Dendritic cell treated with granulocyte-macrophage colony-stimulating factor and Interleukin-4, amounts not matched to agents 40 ng/mL and 50 ng/mL, for 4 days (primary cell): ENCODE measurements at regions not wholly inside any gene's neighbourhood (a gene's known extent, or its start where the extent isn't known, plus 50 kb on each side); places are given as distances from the start of the nearest gene placed in this dataset.

ENCODE experiments used
- H3K27ac Mint-ChIP-seq: one replicate; pipeline ENCODE4 v1.8.0; 2022; ENCODE audit warnings: mild to moderate bottlenecking, mixed read lengths
- H3K27me3 Mint-ChIP-seq: one replicate; pipeline ENCODE4 v1.8.0; 2022; ENCODE audit warnings: mild to moderate bottlenecking, mixed read lengths
- H3K36me3 Mint-ChIP-seq: one replicate; pipeline ENCODE4 v1.8.0; 2022; ENCODE audit warnings: low read depth, mixed read lengths
- H3K4me1 Mint-ChIP-seq: one replicate; pipeline ENCODE4 v1.8.0; 2022; ENCODE audit warnings: low read depth, mixed read lengths
- H3K4me3 Mint-ChIP-seq: one replicate; pipeline ENCODE4 v1.8.0; 2022; ENCODE audit warnings: mild to moderate bottlenecking, moderate library complexity, mixed read lengths
- H3K9me3 Mint-ChIP-seq: one replicate; pipeline ENCODE4 v1.8.0; 2022; ENCODE audit warnings: mixed read lengths
- intact Hi-C: fragments of 100-400 bp; cut with micrococcal nuclease; formaldehyde crosslinking; loops from one replicate; pipeline ENCODE4 v1.15.0; 2022

GRCh38 chr1:117678246-117678977, 72.6 kb downstream of the TENT5C start:
- Mint-ChIP-seq H3K4me3 (no peak overlapping the region), H3K27ac (no peak overlapping the region), H3K36me3 (no peaks in the 10 kb centered on the region), H3K27me3 (no peaks in the 10 kb centered on the region), H3K9me3 (no peaks in the 10 kb centered on the region), H3K4me1 (no peaks in the 10 kb centered on the region)
- intact Hi-C loops = loop anchor here (10.0 kb wide), 1 partner anchor 76 kb away; no protein-coding TSS in a partner anchor

- H3K4me1 Mint-ChIP-seq = no peaks in the 10 kb centered on the region
- no peaks in the 10 kb centered on the region for H3K36me3 Mint-ChIP-seq
- H3K27ac Mint-ChIP-seq = no peak overlapping the region
- no peaks in the 10 kb centered on the region for H3K9me3 Mint-ChIP-seq
- intact Hi-C loops = loop anchor here (10.0 kb wide), 1 partner anchor 76 kb away; no protein-coding TSS in a partner anchor
- no peak overlapping the region for H3K4me3 Mint-ChIP-seq
- no peaks in the 10 kb centered on the region for H3K27me3 Mint-ChIP-seq
These were observed 73.5 kb downstream of the TENT5C start for GRCh38 chr1:117679299-117679698.

GRCh38 chr1:117679868-117680267, 74.0 kb downstream of the TENT5C start:
- Mint-ChIP-seq H3K4me3 (no peak overlapping the region), H3K27ac (no peak overlapping the region), H3K9me3 (no peaks in the 10 kb centered on the region), H3K36me3 (no peaks in the 10 kb centered on the region), H3K27me3 (no peaks in the 10 kb centered on the region), H3K4me1 (no peaks in the 10 kb centered on the region)
- intact Hi-C loops = loop anchor here (10.0 kb wide), 1 partner anchor 75 kb away; no protein-coding TSS in a partner anchor

GRCh38 chr1:117680316-117681002, 74.6 kb downstream of the TENT5C start:
- H3K4me3 Mint-ChIP-seq = no peak overlapping the region
- H3K9me3 Mint-ChIP-seq = no peaks in the 10 kb centered on the region
- intact Hi-C loops = no loop called here
- H3K27me3 Mint-ChIP-seq = no peaks in the 10 kb centered on the region
- no peaks in the 10 kb centered on the region for H3K36me3 Mint-ChIP-seq
- H3K4me1 Mint-ChIP-seq = no peaks in the 10 kb centered on the region
- no peak overlapping the region for H3K27ac Mint-ChIP-seq

GRCh38 chr1:117681093-117681900, 75.4 kb downstream of the TENT5C start:
- Mint-ChIP-seq H3K27me3 (no peaks in the 10 kb centered on the region), H3K9me3 (no peaks in the 10 kb centered on the region), H3K4me3 (no peak overlapping the region), H3K4me1 (no peaks in the 10 kb centered on the region), H3K36me3 (no peaks in the 10 kb centered on the region), H3K27ac (no peak overlapping the region)
- intact Hi-C loops = no loop called here

GRCh38 chr1:117681901-117682250, 76.0 kb downstream of the TENT5C start:
- intact Hi-C loops = no loop called here
- Mint-ChIP-seq H3K4me3 (no peak overlapping the region), H3K9me3 (no peaks in the 10 kb centered on the region), H3K27me3 (no peaks in the 10 kb centered on the region), H3K27ac (no peak overlapping the region), H3K4me1 (no peaks in the 10 kb centered on the region), H3K36me3 (no peaks in the 10 kb centered on the region)

GRCh38 chr1:117682372-117682771, 76.5 kb downstream of the TENT5C start:
- no peaks in the 10 kb centered on the region for H3K9me3 Mint-ChIP-seq
- no peaks in the 10 kb centered on the region for H3K36me3 Mint-ChIP-seq
- H3K27ac Mint-ChIP-seq = no peak overlapping the region
- intact Hi-C loops = no loop called here
- H3K4me3 Mint-ChIP-seq = no peak overlapping the region
- H3K4me1 Mint-ChIP-seq = no peaks in the 10 kb centered on the region
- no peaks in the 10 kb centered on the region for H3K27me3 Mint-ChIP-seq

- intact Hi-C loops = no loop called here
- Mint-ChIP-seq H3K4me1 (no peaks in the 10 kb centered on the region), H3K4me3 (no peak overlapping the region), H3K27ac (no peak overlapping the region), H3K27me3 (no peaks in the 10 kb centered on the region), H3K9me3 (no peaks in the 10 kb centered on the region), H3K36me3 (no peaks in the 10 kb centered on the region)
These were observed 77.9 kb downstream of the TENT5C start for GRCh38 chr1:117683571-117684285.

GRCh38 chr1:117685936-117686806, 80.3 kb downstream of the TENT5C start:
- H3K4me3 Mint-ChIP-seq = no peak overlapping the region
- intact Hi-C loops = no loop called here
- H3K36me3 Mint-ChIP-seq = no peaks in the 10 kb centered on the region
- H3K27ac Mint-ChIP-seq = no peak overlapping the region
- H3K27me3 Mint-ChIP-seq = peaks cover 3% of the 10 kb centered on the region
- no peaks in the 10 kb centered on the region for H3K4me1 Mint-ChIP-seq
- H3K9me3 Mint-ChIP-seq = no peaks in the 10 kb centered on the region

- H3K4me3 Mint-ChIP-seq = no peak overlapping the region
These were observed 81.1 kb downstream of the TENT5C start for GRCh38 chr1:117686907-117687306.

GRCh38 chr1:117689997-117690625, 84.3 kb downstream of the TENT5C start:
- intact Hi-C loops = no loop called here
- Mint-ChIP-seq H3K27me3 (peaks cover 3% of the 10 kb centered on the region), H3K36me3 (no peaks in the 10 kb centered on the region), H3K4me1 (no peaks in the 10 kb centered on the region), H3K9me3 (no peaks in the 10 kb centered on the region), H3K4me3 (no peak overlapping the region), H3K27ac (no peak overlapping the region)

More at GRCh38 chr1:117686907-117687306, 81.1 kb downstream of the TENT5C start:
- intact Hi-C loops = no loop called here
- Mint-ChIP-seq H3K27me3 (peaks cover 3% of the 10 kb centered on the region), H3K9me3 (no peaks in the 10 kb centered on the region), H3K27ac (no peak overlapping the region), H3K36me3 (no peaks in the 10 kb centered on the region), H3K4me1 (no peaks in the 10 kb centered on the region)

- intact Hi-C loops = no loop called here
- H3K27me3 Mint-ChIP-seq = peaks cover 4% of the 10 kb centered on the region
- H3K36me3 Mint-ChIP-seq = no peaks in the 10 kb centered on the region
- H3K4me3 Mint-ChIP-seq = no peak overlapping the region
- H3K9me3 Mint-ChIP-seq = no peaks in the 10 kb centered on the region
- no peaks in the 10 kb centered on the region for H3K4me1 Mint-ChIP-seq
- H3K27ac Mint-ChIP-seq = no peak overlapping the region
These were observed 86.1 kb downstream of the TENT5C start for GRCh38 chr1:117691942-117692341.
